Hepatocyte (in vitro differentiated cells): ENCODE measurements at regions not wholly inside any gene's neighbourhood (a gene's known extent, or its start where the extent isn't known, plus 50 kb on each side); places are given as distances from the start of the nearest gene placed in this dataset.

Experiments
- EZH2phosphoT487 ChIP-seq: fragments of 200-600 bp; sonication (generic); IDR thresholded peaks from one replicate; pipeline ENCODE4 v1.6.1; 2018; ENCODE audit warnings: antibody characterized with exemption, mild to moderate bottlenecking, low read depth, moderate library complexity; ENCODE audit not compliant: unreplicated experiment, severe bottlenecking
- TF ChIP-seq, protein P1 (sequence below): fragments of 200-600 bp; sonication (generic); IDR thresholded peaks from 2 replicates; pipeline ENCODE4 v1.5.1; 2016; ENCODE audit warnings: antibody characterized with exemption, mild to moderate bottlenecking; ENCODE audit not compliant: poor library complexity

GRCh38 chr13:33340631-33341030 lies 55.1 kb upstream of the STARD13 start:
- TF ChIP-seq, protein P1, sequence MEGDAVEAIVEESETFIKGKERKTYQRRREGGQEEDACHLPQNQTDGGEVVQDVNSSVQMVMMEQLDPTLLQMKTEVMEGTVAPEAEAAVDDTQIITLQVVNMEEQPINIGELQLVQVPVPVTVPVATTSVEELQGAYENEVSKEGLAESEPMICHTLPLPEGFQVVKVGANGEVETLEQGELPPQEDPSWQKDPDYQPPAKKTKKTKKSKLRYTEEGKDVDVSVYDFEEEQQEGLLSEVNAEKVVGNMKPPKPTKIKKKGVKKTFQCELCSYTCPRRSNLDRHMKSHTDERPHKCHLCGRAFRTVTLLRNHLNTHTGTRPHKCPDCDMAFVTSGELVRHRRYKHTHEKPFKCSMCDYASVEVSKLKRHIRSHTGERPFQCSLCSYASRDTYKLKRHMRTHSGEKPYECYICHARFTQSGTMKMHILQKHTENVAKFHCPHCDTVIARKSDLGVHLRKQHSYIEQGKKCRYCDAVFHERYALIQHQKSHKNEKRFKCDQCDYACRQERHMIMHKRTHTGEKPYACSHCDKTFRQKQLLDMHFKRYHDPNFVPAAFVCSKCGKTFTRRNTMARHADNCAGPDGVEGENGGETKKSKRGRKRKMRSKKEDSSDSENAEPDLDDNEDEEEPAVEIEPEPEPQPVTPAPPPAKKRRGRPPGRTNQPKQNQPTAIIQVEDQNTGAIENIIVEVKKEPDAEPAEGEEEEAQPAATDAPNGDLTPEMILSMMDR: no peak
- TF ChIP-seq EZH2phosphoT487: no peak
